ENCODE measurements at regions not wholly inside any gene's neighbourhood (a gene's known extent, or its start where the extent isn't known, plus 50 kb on each side); places are given as distances from the start of the nearest gene placed in this dataset.

- Histone ChIP-seq H3K27ac (no peak overlapping the region), H3K79me2 (no peaks in the 10 kb centered on the region), H3K9ac (no peak overlapping the region), H3K4me3 (ENCODE audit: low read depth, low read length) (no peak overlapping the region), H2AFZ (no peak overlapping the region), H3K4me1 (no peaks in the 10 kb centered on the region), H3K27me3 (ENCODE audit: control insufficient read depth, insufficient read depth, low read length) (no peaks in the 10 kb centered on the region), H3K9me3 (ENCODE audit: control insufficient read depth, low read length) (no peaks in the 10 kb centered on the region), H3K36me3 (ENCODE audit: control insufficient read depth, insufficient read depth, low read length) (no peaks in the 10 kb centered on the region), H3K4me2 (ENCODE audit: low read length) (no peak overlapping the region)
- TF ChIP-seq CTCF (IDR thresholded peaks at IDR 0.05), result no peak
Observed at GRCh38 chr5:115394531-115394930, 98.1 kb upstream of the CCDC112 start.

- H3K9me3 ChIP-seq (ENCODE audit: control insufficient read depth, low read length), result no peaks in the 10 kb centered on the region
- TF ChIP-seq CTCF (IDR thresholded peaks at IDR 0.05), result no peak
- H3K4me2 ChIP-seq (ENCODE audit: low read length), result no peak overlapping the region
- no peak overlapping the region for H2AFZ ChIP-seq
- H3K27me3 ChIP-seq (ENCODE audit: control insufficient read depth, insufficient read depth, low read length), result no peaks in the 10 kb centered on the region
- H3K27ac ChIP-seq, result no peak overlapping the region
- no peaks in the 10 kb centered on the region for H3K36me3 ChIP-seq (ENCODE audit: control insufficient read depth, insufficient read depth, low read length)
- H3K79me2 ChIP-seq, result no peaks in the 10 kb centered on the region
- H3K9ac ChIP-seq, result no peak overlapping the region
- H3K4me3 ChIP-seq (ENCODE audit: low read depth, low read length), result no peak overlapping the region
- H3K4me1 ChIP-seq, result no peaks in the 10 kb centered on the region
Observed at GRCh38 chr5:115393239-115393638, 96.8 kb upstream of the CCDC112 start.

GRCh38 chr5:115392611-115393010, 96.2 kb upstream of the CCDC112 start:
- no peak overlapping the region for H3K4me2 ChIP-seq (ENCODE audit: low read length)
- H3K9me3 ChIP-seq (ENCODE audit: control insufficient read depth, low read length), result no peaks in the 10 kb centered on the region
- no peaks in the 10 kb centered on the region for H3K36me3 ChIP-seq (ENCODE audit: control insufficient read depth, insufficient read depth, low read length)
- no peak for TF ChIP-seq CTCF (IDR thresholded peaks at IDR 0.05)
- no peaks in the 10 kb centered on the region for H3K27me3 ChIP-seq (ENCODE audit: control insufficient read depth, insufficient read depth, low read length)
- no peaks in the 10 kb centered on the region for H3K4me1 ChIP-seq
- no peaks in the 10 kb centered on the region for H3K79me2 ChIP-seq
- H3K4me3 ChIP-seq (ENCODE audit: low read depth, low read length), result no peak overlapping the region
- H3K9ac ChIP-seq, result no peak overlapping the region
- H2AFZ ChIP-seq, result no peak overlapping the region
- no peak overlapping the region for H3K27ac ChIP-seq

- Histone ChIP-seq H3K9me3 (ENCODE audit: control insufficient read depth, low read length) (no peaks in the 10 kb centered on the region), H2AFZ (no peak overlapping the region), H3K4me3 (ENCODE audit: low read depth, low read length) (no peak overlapping the region), H3K27me3 (ENCODE audit: control insufficient read depth, insufficient read depth, low read length) (no peaks in the 10 kb centered on the region), H3K9ac (no peak overlapping the region), H3K79me2 (no peaks in the 10 kb centered on the region), H3K36me3 (ENCODE audit: control insufficient read depth, insufficient read depth, low read length) (no peaks in the 10 kb centered on the region), H3K4me2 (ENCODE audit: low read length) (no peak overlapping the region), H3K27ac (no peak overlapping the region), H3K4me1 (no peaks in the 10 kb centered on the region)
- no peak for TF ChIP-seq CTCF (IDR thresholded peaks at IDR 0.05)
Observed at GRCh38 chr5:115391780-115392179, 95.3 kb upstream of the CCDC112 start.

- Histone ChIP-seq H3K27ac (no peak overlapping the region), H3K79me2 (no peaks in the 10 kb centered on the region), H3K4me3 (ENCODE audit: low read depth, low read length) (no peak overlapping the region), H2AFZ (peak overlapping the region; percentile 7), H3K36me3 (ENCODE audit: control insufficient read depth, insufficient read depth, low read length) (no peaks in the 10 kb centered on the region), H3K9ac (no peak overlapping the region), H3K4me1 (no peaks in the 10 kb centered on the region), H3K27me3 (ENCODE audit: control insufficient read depth, insufficient read depth, low read length) (no peaks in the 10 kb centered on the region), H3K9me3 (ENCODE audit: control insufficient read depth, low read length) (no peaks in the 10 kb centered on the region), H3K4me2 (ENCODE audit: low read length) (no peak overlapping the region)
- no peak for TF ChIP-seq CTCF (IDR thresholded peaks at IDR 0.05)
Observed at GRCh38 chr5:115389799-115390382, 93.4 kb upstream of the CCDC112 start.

Data from parathyroid adenoma (tissue), 2 donors.